ENCODE measurements at regions not wholly inside any gene's neighbourhood (a gene's known extent, or its start where the extent isn't known, plus 50 kb on each side); places are given as distances from the start of the nearest gene placed in this dataset.

DNA sequence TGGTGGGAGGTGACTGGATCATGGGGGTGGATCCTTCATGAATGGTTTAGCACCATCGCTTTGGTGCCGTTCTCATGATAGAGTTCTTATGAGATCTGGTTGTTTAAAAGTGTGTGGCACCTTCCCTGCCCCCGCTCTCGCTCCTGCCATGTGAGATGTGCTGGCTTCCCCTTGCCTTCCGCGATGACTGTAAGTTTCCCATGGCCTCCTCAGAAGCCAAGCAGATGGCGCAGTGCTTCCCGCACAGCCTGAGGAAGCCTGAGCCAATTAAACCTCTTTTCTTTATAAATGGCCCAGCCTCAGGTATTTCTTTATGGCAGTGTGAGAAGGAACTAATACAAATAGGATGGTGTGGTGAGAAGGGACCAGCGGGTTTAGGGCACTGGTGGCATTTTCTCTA, 243.3 kb upstream of the CELF2 start:
- TF ChIP-seq POLR2A (IDR thresholded peaks at IDR 0.05; ENCODE audit: low read length): no peak
- no peak for TF ChIP-seq GATA1 (IDR thresholded peaks at IDR 0.05; ENCODE audit: low read depth, low read length)
